GM19395 (cell line): ENCODE measurements at regions not wholly inside any gene's neighbourhood (a gene's known extent, or its start where the extent isn't known, plus 50 kb on each side); places are given as distances from the start of the nearest gene placed in this dataset.

Experiments
- ATAC-seq: cut with Tn5 transposase; IDR thresholded peaks from one replicate; pipeline ENCODE4 v1.9.1; 2021; ENCODE audit warnings: mild to moderate bottlenecking, moderate library complexity; ENCODE audit not compliant: unreplicated experiment

GRCh38 chr1:163796394-163796821 lies 474.7 kb downstream of the NUF2 start:
- ATAC-seq = no peak

- no peak for ATAC-seq
These were observed 476.1 kb downstream of the NUF2 start for GRCh38 chr1:163797816-163798215.

GRCh38 chr1:163799190-163799805 lies 477.5 kb downstream of the NUF2 start:
- ATAC-seq = no peak

GRCh38 chr1:163807331-163808049 lies 485.7 kb downstream of the NUF2 start:
- no peak for ATAC-seq

GRCh38 chr1:163813251-163813650 lies 491.5 kb downstream of the NUF2 start:
- ATAC-seq = no peak

GRCh38 chr1:163820226-163820625 lies 498.5 kb downstream of the NUF2 start:
- ATAC-seq = no peak

- ATAC-seq = no peak
These were observed 499.0 kb downstream of the NUF2 start for GRCh38 chr1:163820766-163821165.

GRCh38 chr1:163821679-163822078 lies 499.9 kb downstream of the NUF2 start:
- no peak for ATAC-seq

- no peak for ATAC-seq
These were observed 501.3 kb downstream of the NUF2 start for GRCh38 chr1:163823017-163823416.

GRCh38 chr1:163824006-163824405 lies 502.3 kb downstream of the NUF2 start:
- no peak for ATAC-seq

- no peak for ATAC-seq
These were observed 502.7 kb downstream of the NUF2 start for GRCh38 chr1:163824490-163824889.

- ATAC-seq = no peak
These were observed 504.7 kb downstream of the NUF2 start for GRCh38 chr1:163826500-163826899.

GRCh38 chr1:163834778-163835177 lies 513.0 kb downstream of the NUF2 start:
- no peak for ATAC-seq

- no peak for ATAC-seq
These were observed 514.7 kb downstream of the NUF2 start for GRCh38 chr1:163836481-163836880.

GRCh38 chr1:163837206-163837605 lies 515.5 kb downstream of the NUF2 start:
- no peak for ATAC-seq

GRCh38 chr1:163842571-163842970 lies 520.8 kb downstream of the NUF2 start:
- no peak for ATAC-seq

GRCh38 chr1:163844459-163844858 lies 522.7 kb downstream of the NUF2 start:
- no peak for ATAC-seq

- ATAC-seq = no peak
These were observed 523.5 kb downstream of the NUF2 start for GRCh38 chr1:163845279-163845678.

- no peak for ATAC-seq
These were observed 542.0 kb downstream of the NUF2 start for GRCh38 chr1:163863731-163864130.

- no peak for ATAC-seq
These were observed 542.5 kb downstream of the NUF2 start for GRCh38 chr1:163864207-163864606.

- ATAC-seq = no peak
These were observed 544.8 kb downstream of the NUF2 start for GRCh38 chr1:163866564-163866963.

- no peak for ATAC-seq
These were observed 548.9 kb downstream of the NUF2 start for GRCh38 chr1:163870666-163871065.

GRCh38 chr1:163872067-163872466 lies 550.3 kb downstream of the NUF2 start:
- no peak for ATAC-seq
